GM04504 (cell line): ENCODE measurements at regions not wholly inside any gene's neighbourhood (a gene's known extent, or its start where the extent isn't known, plus 50 kb on each side); places are given as distances from the start of the nearest gene placed in this dataset.
A peak's percentile ranks its signal among the peaks of the same experiment; 100 is the strongest.
"Not testable (repeated sequence)": the region's sequence is repeated elsewhere in the genome, so short reads cannot be mapped to it uniquely, and the experiment has no call there.

Experiments used
- DNase-seq: peaks from one replicate; pipeline ENCODE4 v3.0.0-alpha.2; 2012; ENCODE audit warnings: low read depth

DNA sequence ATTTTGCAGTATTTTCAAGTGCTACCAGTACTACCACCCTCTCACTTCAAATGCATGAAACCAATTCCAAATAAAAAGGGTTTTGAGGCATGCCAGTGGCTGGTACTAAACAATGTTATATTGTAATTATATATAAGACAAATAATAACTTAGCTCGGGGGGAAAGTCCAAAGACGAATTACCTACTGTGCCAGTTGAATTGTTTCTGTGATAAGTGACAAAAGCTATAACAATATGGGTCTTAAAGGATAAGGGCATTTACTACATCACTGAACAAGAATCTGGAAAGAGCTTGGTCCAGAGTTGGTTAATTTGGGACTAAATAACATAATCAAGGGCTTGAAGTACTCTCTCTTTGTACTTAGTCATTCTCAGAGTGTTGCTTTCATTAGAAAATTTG, 404.7 kb upstream of the CHAC2 start:
- no peak for DNase-seq

DNA sequence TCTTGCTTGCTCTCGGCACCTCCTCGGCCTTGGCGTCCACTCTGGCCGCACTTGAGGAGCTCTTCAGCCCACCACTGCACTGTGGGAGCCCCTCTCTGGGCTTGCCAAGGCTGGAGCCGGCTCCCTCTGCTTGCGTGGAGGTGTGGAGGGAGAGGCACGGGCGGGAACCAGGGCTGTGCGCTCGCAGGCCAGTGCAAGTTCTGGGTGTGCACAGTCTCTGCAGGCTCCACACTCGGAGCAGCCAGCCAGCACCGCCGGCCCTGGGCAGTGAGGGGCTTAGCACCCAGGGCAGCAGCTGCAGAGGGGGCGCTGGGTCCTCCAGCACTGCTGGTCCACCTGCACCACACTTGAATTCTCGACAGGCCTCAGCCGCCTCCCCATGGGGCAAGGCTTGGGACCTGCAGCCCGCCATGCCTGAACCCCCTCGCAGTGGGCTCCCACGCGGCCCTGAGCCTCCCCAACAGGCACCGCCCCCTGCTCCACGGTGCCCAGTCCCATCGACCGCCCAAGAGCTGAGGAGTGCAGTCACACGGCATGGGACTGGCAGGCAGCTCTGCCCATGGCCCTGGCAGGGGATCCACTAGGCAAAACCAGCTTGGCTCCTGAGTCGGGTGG, 411.2 kb upstream of the CHAC2 start:
- no peak for DNase-seq

GRCh38 chr2:53353135-53354114, 414.2 kb upstream of the CHAC2 start:
- peak; percentile 2 for DNase-seq

DNA sequence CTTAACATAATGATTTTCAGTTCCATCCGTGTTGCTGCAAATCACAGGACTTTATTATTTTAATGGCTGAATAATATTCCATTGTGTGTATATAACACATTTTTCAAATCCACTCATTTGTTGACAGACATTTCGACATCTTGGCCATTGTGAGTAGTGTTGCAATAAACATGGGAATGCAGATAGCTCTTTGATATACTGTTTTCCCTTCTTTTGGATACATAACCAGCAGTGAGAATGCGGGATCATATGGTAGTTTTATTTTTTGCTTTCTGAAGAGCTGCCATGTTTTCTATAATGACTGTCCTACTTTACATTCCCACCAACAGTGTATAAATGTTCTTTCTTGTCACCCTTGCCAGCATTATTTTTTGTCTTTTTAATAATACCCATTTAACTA, 420.3 kb upstream of the CHAC2 start:
- DNase-seq: no peak

DNA sequence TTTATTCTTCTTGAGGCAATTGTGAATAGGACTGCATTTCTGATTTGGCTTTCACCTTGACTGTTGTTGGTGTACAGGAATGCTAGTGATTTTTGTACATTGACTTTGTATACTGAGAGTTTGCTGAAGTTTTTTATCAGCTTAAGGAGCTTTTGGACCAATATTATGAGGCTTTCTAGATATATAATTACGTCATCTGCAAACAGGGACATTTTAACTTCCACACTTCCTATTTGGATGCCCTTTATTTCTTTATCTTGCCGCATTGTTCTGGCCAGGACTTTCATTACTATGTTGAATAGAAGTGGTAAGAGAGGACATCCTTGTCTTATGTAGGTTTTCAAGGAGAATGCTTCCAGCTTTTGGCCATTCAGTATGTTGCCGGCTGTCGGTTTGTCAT, 425.4 kb upstream of the CHAC2 start:
- DNase-seq: no peak

DNA sequence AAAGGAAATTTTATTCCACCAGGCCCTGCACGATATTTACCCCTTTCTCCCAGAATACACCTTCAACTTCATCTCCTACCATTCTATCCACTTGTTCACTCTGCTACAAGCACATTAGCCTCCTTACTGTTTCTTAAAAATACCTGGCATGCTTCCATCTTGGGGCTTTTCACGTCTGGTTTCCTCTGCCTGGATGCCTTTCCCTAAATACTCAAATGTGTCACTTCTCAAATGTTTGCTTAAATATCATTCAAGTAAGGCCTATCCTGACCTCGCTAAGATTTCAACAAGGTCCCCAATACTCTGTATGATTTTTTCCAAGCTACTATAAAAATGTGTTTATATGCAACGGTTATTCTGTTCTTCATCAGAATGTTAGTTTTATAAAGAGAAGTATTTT, 433.0 kb upstream of the CHAC2 start:
- DNase-seq: no peak

DNA sequence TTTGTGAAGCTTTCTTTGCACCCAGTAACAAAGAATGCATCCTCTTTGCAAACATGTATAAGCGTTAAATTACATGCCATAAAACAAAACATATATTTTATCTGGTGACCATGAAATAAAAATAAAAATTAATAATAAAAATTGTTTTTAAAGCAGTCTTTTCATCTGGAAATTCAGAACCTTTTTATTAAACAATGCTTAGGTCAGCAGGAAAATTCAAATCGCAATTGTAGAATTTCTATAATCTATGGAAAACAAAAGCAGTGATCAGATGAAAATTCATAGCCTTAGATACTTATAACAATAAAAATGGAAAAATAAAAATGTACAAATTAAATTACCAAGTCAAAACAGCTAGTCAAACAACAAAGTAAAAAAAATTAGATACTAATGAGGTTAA, 435.9 kb upstream of the CHAC2 start:
- DNase-seq: no peak

- DNase-seq: no peak
These were observed 449.7 kb upstream of the CHAC2 start for GRCh38 chr2:53317861-53318260.

GRCh38 chr2:53315149-53315548, 452.5 kb upstream of the CHAC2 start:
- no peak for DNase-seq

GRCh38 chr2:53314718-53315117, 452.9 kb upstream of the CHAC2 start:
- no peak for DNase-seq

DNA sequence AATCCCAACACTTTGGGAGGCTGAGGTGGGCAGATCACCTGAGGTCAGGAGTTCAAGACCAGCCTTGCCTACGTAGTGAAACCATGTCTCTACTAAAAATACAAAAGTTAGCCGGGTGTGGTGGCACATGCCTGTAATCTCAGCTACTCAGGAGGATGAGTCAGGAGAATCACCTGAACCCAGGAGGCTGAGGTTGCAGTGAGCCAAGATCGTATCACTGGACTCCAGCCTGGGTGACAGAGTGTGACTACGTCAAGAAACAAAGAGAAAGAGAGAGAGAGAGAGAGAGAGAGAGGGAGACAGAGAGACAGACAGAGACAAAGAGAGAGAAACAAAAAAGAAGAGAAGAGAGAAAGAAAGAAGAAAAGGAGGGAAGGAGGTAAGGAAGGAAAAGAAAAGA, 454.0 kb upstream of the CHAC2 start:
- not testable (repeated sequence) for DNase-seq

GRCh38 chr2:53312721-53313120, 454.9 kb upstream of the CHAC2 start:
- no peak for DNase-seq

DNA sequence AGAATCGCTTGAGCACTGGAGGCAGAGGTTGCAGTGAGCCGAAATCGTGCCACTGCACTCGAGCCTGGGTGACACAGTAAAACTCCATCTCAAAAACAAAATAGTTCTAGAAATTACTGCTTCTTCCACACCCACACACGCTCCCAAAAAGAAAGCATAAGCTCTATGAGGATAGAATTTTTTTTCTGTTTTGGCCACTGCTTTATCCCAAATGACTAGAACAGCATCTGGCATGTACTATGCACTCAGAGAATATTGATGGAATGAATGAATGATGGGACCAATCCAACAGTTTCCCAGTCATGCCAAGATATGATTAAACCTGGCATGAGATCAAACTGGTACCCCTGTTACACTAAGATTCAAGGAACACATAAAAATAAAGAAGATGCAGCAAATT, 455.4 kb upstream of the CHAC2 start:
- no peak for DNase-seq

DNA sequence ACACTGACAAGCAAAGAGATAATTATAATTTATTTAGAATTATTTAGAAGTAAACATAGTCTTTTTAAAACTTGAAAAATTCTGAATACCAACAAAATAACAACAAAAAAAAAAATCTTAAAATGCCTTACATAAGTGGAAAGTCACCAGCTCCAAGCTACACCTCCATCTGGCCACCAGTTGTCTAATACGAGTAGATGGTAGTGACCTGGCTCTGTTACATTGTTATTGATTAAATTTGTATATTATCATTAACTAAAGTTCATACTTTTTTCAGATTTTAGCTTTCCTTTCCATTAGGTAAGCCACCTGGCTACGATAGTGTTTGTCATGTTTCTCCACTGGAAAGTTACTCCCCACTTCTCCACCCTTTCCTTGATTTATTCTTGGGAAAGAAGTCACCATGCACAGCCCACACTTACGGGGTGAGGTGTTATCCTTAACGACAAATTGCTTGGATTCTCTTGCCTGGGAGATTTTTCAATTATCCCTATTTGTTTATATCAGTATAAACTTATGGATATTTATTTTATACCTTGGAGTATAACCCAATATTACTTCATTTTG, 464.5 kb upstream of the CHAC2 start:
- no peak for DNase-seq

DNA sequence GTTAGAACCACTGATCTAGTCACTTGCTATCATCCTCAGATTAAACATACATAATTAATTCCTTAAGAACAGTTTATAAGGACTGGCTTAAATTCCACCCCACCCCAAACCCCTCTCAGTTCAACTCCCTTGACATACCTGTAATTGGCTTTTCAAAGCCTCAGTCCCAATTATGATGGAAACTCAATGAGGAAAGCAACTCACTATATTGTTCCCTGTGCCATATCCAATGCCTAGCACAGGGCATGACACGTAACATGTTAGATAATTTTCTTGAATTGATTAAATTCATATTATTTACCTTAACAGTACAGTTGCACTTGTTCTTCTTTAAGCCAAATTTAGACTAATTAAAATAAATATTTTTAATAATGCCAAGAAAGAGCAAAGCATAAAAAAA, 465.1 kb upstream of the CHAC2 start:
- no peak for DNase-seq

- no peak for DNase-seq
These were observed 478.1 kb upstream of the CHAC2 start for GRCh38 chr2:53289309-53290006.

- DNase-seq: no peak
These were observed 481.3 kb upstream of the CHAC2 start for GRCh38 chr2:53286345-53286744.

- DNase-seq: no peak
These were observed 491.9 kb upstream of the CHAC2 start for GRCh38 chr2:53275743-53276142.

DNA sequence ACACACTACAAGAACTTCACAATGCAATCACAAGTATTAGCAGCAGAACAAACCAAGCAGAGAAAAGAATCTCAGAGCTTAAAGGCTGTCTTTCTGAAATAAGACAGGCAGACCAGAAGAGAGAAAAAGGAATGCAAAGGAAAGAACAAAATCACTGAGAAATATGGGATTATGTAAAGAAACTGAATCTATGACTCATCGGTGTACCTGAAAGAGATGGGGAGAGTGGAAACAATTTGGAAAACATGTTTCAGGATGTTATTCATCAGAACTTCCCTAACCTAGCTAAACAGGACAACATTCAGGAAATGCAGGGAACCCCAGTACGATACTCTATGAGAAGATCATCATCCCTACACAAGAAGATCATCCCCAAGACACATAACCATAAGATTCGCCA, 499.0 kb upstream of the CHAC2 start:
- DNase-seq: no peak

DNA sequence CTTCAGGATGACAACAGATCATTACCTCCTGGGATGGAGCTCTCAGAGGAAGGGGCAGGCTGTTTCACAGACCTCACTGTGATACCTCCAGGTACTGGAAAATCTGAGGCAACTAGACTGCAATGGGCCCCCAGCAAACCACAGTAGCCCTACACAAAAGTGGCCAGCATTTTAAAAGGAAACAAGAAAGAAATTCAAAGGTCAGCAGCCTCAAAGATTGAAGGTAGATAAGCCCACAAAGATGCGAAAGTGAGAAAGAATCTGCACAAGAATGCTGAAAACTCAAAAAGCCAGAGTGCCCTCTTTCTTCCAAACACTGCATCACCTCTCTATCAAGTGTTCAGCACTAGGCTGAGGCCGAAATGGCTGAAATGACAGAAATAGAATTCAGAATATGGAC, 499.5 kb upstream of the CHAC2 start:
- no peak for DNase-seq

GRCh38 chr2:53265544-53266299, 501.9 kb upstream of the CHAC2 start:
- DNase-seq: no peak

DNA sequence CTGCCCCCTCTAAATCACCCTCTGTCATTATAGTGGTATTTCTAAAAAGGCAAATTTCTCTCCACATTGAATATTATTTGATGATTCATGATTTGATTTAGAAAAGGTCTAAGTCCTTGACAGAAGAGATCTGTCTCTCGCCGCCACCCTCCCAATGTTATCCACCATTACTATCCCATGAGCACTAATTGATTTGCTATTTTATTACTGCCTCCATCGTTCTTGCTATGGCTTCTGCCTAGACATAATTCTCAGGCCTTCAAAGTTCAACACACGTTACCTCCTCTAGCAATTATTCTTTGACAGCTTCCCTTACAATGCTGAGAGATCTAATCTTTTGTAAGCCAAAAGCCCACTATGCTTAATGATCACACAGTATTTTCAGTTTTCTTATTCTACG, 507.0 kb upstream of the CHAC2 start:
- no peak for DNase-seq
